ENCODE measurements at regions not wholly inside any gene's neighbourhood (a gene's known extent, or its start where the extent isn't known, plus 50 kb on each side); places are given as distances from the start of the nearest gene placed in this dataset.

DNA sequence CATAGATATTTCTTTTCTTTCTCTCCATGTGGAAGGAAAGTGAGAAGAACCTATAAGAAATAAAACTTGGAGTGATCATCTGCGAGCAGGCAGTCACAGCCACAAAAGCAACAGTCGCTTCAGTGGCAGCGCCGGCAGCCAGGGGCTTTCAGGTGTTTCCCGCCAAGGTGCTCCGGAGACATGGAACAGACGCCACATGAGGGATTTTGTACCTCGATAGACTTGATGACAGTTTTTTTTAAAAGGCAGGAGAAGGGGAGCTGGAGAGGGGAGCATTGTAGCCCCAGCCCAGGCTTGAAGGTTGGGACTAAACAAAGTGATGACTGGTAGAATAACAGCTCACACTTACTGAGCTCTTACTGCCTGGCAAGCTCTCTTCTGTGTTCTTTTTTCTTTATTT is 471.4 kb upstream of the B3GAT1 start:
- H3K4me3 ChIP-seq = no peak overlapping the region
- H3K9me3 ChIP-seq (replicated peaks; ENCODE audit: control insufficient read depth, insufficient read depth, low read depth, low read length) = no peaks in the 10 kb centered on the region
- FAIRE-seq (no peak), DNase-seq (ENCODE audit: extremely low read depth in 1 of 4, low spot score in 3 of 4) (no peak), ATAC-seq (no peak)
- no peak overlapping the region for H2AFZ ChIP-seq (ENCODE audit: low read depth, low read length)
- no peaks in the 10 kb centered on the region for H3K79me2 ChIP-seq (ENCODE audit: control insufficient read depth, insufficient read depth, low read length)
- H4K20me1 ChIP-seq (replicated peaks; ENCODE audit: control insufficient read depth, insufficient read depth, low read length) = no peaks in the 10 kb centered on the region
- CTCF ChIA-PET (ENCODE audit: low intra/inter-chr PET ratio) = no interaction called here
- in situ Hi-C loops (cut with MboI) (no loop called here), intact Hi-C loops (cut with micrococcal nuclease) (no loop called here)
- no peak overlapping the region for H3K9ac ChIP-seq (ENCODE audit: insufficient read depth in 1 of 2, low read depth in 2 of 2, low read length in 2 of 2)
- POLR2A ChIA-PET = no interaction called here
- no peaks in the 10 kb centered on the region for H3K4me1 ChIP-seq (replicated peaks in 1 of 2; ENCODE audit: control insufficient read depth in 2 of 2, insufficient read depth in 2 of 2, low read length in 2 of 2)
- H3K36me3 ChIP-seq (ENCODE audit: control insufficient read depth, insufficient read depth, low read length) = no peaks in the 10 kb centered on the region
- no TSS peak for BruUV-seq (replicated peaks)
- no peak overlapping the region for H3K4me2 ChIP-seq (ENCODE audit: insufficient read depth, low read length)
- H3K9me1 ChIP-seq (ENCODE audit: control insufficient read depth, insufficient read depth, low read length) = no peaks in the 10 kb centered on the region
- peaks cover 6 to 37% of the 10 kb centered on the region in 2 experiments; a peak in 4 of 5 replicates for H3K27me3 ChIP-seq (ENCODE audit: control insufficient read depth in 2 of 2, insufficient read depth in 2 of 2, low read length in 2 of 2)
- no peak overlapping the region for H3K27ac ChIP-seq (ENCODE audit: extremely low read depth, low read depth, low read length)
- 0% methylated on average over 8 of the region's 8 CpGs for WGBS (ENCODE audit: insufficient coverage, low coverage, missing lambda C conversion rate)
- no peak for TF ChIP-seq TOE1 (IDR thresholded peaks at IDR 0.05; ENCODE audit: borderline replicate concordance)
- no peak for TF ChIP-seq TOE1 (CRISPR knock-in tag; IDR thresholded peaks at IDR 0.05; ENCODE audit: borderline replicate concordance, low read depth)
- TF ChIP-seq POLR2AphosphoS2 (IDR thresholded peaks at IDR 0.05; ENCODE audit: low read length) = no peak
- TF ChIP-seq CHD1 (IDR thresholded peaks at IDR 0.05; ENCODE audit: low read length) = no peak
- TF ChIP-seq HCFC1 (IDR thresholded peaks at IDR 0.05; ENCODE audit: low read depth, low read length) = no peak
- TF ChIP-seq JUNB (CRISPR knock-in tag; conservative IDR thresholded peaks at IDR 0.05) = no peak
- TF ChIP-seq PCBP2 (IDR thresholded peaks at IDR 0.05; ENCODE audit: low read depth, low read length, poor library complexity, severe bottlenecking) = no peak
- TF ChIP-seq GTF2A2 (tag; IDR thresholded peaks at IDR 0.05) = no peak
- TF ChIP-seq, protein P1, sequence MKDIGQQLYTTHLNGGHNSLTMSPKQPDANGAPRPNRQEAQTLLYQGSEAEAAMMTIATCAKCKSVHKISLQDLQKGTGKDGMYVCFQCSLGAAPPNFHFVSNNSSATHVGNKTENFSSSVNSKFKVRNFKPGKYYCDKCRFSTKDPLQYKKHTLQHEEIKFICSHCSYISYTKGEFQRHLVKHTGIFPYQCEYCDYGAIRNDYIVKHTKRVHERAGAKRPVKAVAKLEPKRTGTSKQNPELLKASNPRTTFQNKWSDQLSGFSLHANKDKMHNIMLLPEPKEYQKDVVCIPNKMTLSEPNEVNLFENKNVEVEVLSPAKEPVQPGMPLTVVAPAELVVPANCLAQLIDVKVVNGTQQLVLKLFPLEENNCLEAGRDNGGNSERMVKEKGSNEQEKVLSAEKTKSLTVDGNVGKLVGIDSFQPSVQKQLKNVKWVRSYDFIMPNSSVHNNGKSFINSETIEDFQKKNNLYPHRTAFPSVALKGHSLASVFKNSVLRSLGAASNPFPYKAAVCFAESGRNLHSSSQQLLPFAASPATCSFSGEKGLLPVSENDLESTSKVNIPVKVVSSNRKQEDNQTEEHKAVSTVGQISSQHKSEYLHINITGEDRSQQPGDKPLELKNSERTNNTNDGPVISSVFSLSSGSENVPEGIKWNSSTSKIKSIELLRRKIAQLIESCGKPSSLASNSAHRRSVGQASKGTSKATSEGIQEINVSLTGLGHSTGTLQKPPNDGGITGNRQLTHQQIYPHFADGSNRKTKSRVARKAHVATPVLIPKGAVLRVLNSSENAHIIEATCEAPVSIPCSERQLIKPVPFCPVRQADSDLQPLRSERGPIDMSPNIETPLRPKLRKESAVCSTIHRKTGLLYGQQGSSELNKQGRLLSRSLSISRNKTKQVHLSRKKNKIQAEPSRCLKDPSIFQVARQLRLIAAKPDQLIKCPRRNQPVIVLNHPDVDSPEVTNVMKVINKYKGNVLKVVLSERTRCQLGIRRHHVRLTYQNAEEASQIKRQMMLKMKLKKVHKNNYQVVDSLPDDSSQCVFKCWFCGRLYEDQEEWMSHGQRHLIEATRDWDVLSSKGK (CRISPR knock-in tag; IDR thresholded peaks at IDR 0.05) = no peak
- no peak for TF ChIP-seq ELF4 (CRISPR knock-in tag; IDR thresholded peaks at IDR 0.05)
- TF ChIP-seq, protein P2, sequence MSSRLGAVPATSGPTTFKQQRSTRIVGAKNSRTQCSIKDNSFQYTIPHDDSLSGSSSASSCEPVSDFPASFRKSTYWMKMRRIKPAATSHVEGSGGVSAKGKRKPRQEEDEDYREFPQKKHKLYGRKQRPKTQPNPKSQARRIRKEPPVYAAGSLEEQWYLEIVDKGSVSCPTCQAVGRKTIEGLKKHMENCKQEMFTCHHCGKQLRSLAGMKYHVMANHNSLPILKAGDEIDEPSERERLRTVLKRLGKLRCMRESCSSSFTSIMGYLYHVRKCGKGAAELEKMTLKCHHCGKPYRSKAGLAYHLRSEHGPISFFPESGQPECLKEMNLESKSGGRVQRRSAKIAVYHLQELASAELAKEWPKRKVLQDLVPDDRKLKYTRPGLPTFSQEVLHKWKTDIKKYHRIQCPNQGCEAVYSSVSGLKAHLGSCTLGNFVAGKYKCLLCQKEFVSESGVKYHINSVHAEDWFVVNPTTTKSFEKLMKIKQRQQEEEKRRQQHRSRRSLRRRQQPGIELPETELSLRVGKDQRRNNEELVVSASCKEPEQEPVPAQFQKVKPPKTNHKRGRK (tag; IDR thresholded peaks at IDR 0.05) = no peak
- TF ChIP-seq LARP7 (IDR thresholded peaks at IDR 0.05) = no peak
- no peak for TF ChIP-seq TRIM28 (IDR thresholded peaks at IDR 0.05)
- TF ChIP-seq ZNF830 (CRISPR knock-in tag; IDR thresholded peaks at IDR 0.05) = no peak
- no peak for TF ChIP-seq ILF3 (IDR thresholded peaks at IDR 0.05; ENCODE audit: borderline replicate concordance)
- TF ChIP-seq, protein P3, sequence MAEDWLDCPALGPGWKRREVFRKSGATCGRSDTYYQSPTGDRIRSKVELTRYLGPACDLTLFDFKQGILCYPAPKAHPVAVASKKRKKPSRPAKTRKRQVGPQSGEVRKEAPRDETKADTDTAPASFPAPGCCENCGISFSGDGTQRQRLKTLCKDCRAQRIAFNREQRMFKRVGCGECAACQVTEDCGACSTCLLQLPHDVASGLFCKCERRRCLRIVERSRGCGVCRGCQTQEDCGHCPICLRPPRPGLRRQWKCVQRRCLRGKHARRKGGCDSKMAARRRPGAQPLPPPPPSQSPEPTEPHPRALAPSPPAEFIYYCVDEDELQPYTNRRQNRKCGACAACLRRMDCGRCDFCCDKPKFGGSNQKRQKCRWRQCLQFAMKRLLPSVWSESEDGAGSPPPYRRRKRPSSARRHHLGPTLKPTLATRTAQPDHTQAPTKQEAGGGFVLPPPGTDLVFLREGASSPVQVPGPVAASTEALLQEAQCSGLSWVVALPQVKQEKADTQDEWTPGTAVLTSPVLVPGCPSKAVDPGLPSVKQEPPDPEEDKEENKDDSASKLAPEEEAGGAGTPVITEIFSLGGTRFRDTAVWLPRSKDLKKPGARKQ (CRISPR knock-in tag; IDR thresholded peaks at IDR 0.05) = no peak
- TF ChIP-seq POLR3G (IDR thresholded peaks at IDR 0.05; ENCODE audit: extremely low read depth, insufficient read length, insufficient replicate concordance) = no peak
- no peak for TF ChIP-seq HDAC8 (tag; IDR thresholded peaks at IDR 0.05)
- TF ChIP-seq TBP (optimal IDR thresholded peaks at IDR 0.05; ENCODE audit: low read depth, low read length) = no peak
- no peak for TF ChIP-seq ZNF175 (CRISPR knock-in tag; IDR thresholded peaks at IDR 0.05; ENCODE audit: low read depth)
